Trophoblast cell (in vitro differentiated cells and primary cell): ENCODE measurements at regions not wholly inside any gene's neighbourhood (a gene's known extent, or its start where the extent isn't known, plus 50 kb on each side); places are given as distances from the start of the nearest gene placed in this dataset.

ENCODE experiments used
- DNase-seq, 2 donors: peaks; one replicate each; pipeline ENCODE4 v3.0.0-alpha.2; 2016
- H2AFZ ChIP-seq: 2 replicates; pipeline ENCODE4 v1.6.1; 2013; ENCODE audit warnings: low read length, moderate library complexity, mild to moderate bottlenecking; ENCODE audit not compliant: insufficient read depth, poor library complexity
- H2AK5ac ChIP-seq: 2 replicates; pipeline ENCODE4 v1.6.1; 2013; ENCODE audit warnings: mild to moderate bottlenecking, low read length
- H2BK120ac ChIP-seq: 2 replicates; pipeline ENCODE4 v1.6.1; 2013; ENCODE audit warnings: low read length, mild to moderate bottlenecking, moderate library complexity; ENCODE audit not compliant: insufficient read depth, poor library complexity
- H2BK12ac ChIP-seq: 2 replicates; pipeline ENCODE4 v1.6.1; 2013; ENCODE audit warnings: mild to moderate bottlenecking, low read length, moderate library complexity
- H2BK5ac ChIP-seq: 2 replicates; pipeline ENCODE4 v1.6.1; 2013; ENCODE audit warnings: low read length, low read depth, moderate library complexity, mild to moderate bottlenecking; ENCODE audit not compliant: poor library complexity
- H3K14ac ChIP-seq: 2 replicates; pipeline ENCODE4 v1.6.1; 2013; ENCODE audit warnings: mild to moderate bottlenecking, low read length
- H3K18ac ChIP-seq: 2 replicates; pipeline ENCODE4 v1.6.1; 2013; ENCODE audit warnings: mild to moderate bottlenecking, low read length
- H3K23ac ChIP-seq: 2 replicates; pipeline ENCODE4 v1.6.1; 2013; ENCODE audit warnings: low read length
- H3K27ac ChIP-seq: 2 replicates; pipeline ENCODE4 v1.5.1; 2013; ENCODE audit warnings: low read depth, mild to moderate bottlenecking, inconsistent platforms, low read length, moderate library complexity
- H3K27me3 ChIP-seq: 2 replicates; pipeline ENCODE4 v1.6.1; 2013; ENCODE audit warnings: inconsistent platforms, mild to moderate bottlenecking, low read length, moderate library complexity; ENCODE audit not compliant: insufficient read depth
- H3K36me3 ChIP-seq, 2 experiments: 1 replicate in 1 of 2; 2 replicates in 1 of 2; pipeline ENCODE4 v1.6.1; 2013; ENCODE audit warnings: low read length in 2 of 2, mild to moderate bottlenecking in 2 of 2, moderate library complexity in 1 of 2; ENCODE audit not compliant: insufficient read depth in 2 of 2, control insufficient read depth in 1 of 2
- H3K4ac ChIP-seq: 2 replicates; pipeline ENCODE4 v1.6.1; 2013; ENCODE audit warnings: low read depth, mild to moderate bottlenecking, low read length, moderate library complexity
- H3K4me1 ChIP-seq, 2 experiments: 1 replicate in 1 of 2; 2 replicates in 1 of 2; pipeline ENCODE4 v1.6.1; 2013; ENCODE audit warnings: low read length in 2 of 2, mild to moderate bottlenecking in 2 of 2, moderate library complexity in 1 of 2; ENCODE audit not compliant: insufficient read depth in 2 of 2, control insufficient read depth in 1 of 2
- H3K4me2 ChIP-seq: 2 replicates; pipeline ENCODE4 v1.6.1; 2013; ENCODE audit warnings: inconsistent platforms, mild to moderate bottlenecking, low read length, moderate library complexity
- H3K4me3 ChIP-seq: 2 replicates; pipeline ENCODE4 v1.5.1; 2013; ENCODE audit warnings: mild to moderate bottlenecking, low read depth, low read length, inconsistent platforms
- H3K79me1 ChIP-seq: one replicate; pipeline ENCODE4 v1.6.1; 2013; ENCODE audit warnings: low read length
- H3K79me2 ChIP-seq: 2 replicates; pipeline ENCODE4 v1.6.1; 2013; ENCODE audit warnings: low read length, mild to moderate bottlenecking; ENCODE audit not compliant: control insufficient read depth, insufficient read depth, poor library complexity
- H3K9ac ChIP-seq: 2 replicates; pipeline ENCODE4 v1.6.1; 2013; ENCODE audit warnings: mild to moderate bottlenecking, low read length
- H3K9me3 ChIP-seq: 2 replicates; pipeline ENCODE4 v1.6.1; 2013; ENCODE audit warnings: low read depth, mild to moderate bottlenecking, control low read depth, inconsistent platforms, low read length; ENCODE audit not compliant: insufficient read depth
- H4K12ac ChIP-seq: 2 replicates; pipeline ENCODE4 v1.6.1; 2013; ENCODE audit warnings: low read depth, mild to moderate bottlenecking, low read length, moderate library complexity
- H4K8ac ChIP-seq: 2 replicates; pipeline ENCODE4 v1.6.1; 2013; ENCODE audit warnings: low read depth, mild to moderate bottlenecking, low read length, moderate library complexity
- H4K91ac ChIP-seq: one replicate; pipeline ENCODE4 v1.6.1; 2013; ENCODE audit warnings: low read depth, mild to moderate bottlenecking, low read length, moderate library complexity
- WGBS: extraction: QIAGEN DNeasy Blood & Tissue Kit; methylation state at CpG from one replicate; pipeline ENCODE4 v1.1.7; 2013; ENCODE audit warnings: missing lambda C conversion rate; ENCODE audit not compliant: insufficient read length, insufficient coverage; ENCODE audit errors: extremely low coverage; 5-methylcytosine and 5-hydroxymethylcytosine counted together

DNA sequence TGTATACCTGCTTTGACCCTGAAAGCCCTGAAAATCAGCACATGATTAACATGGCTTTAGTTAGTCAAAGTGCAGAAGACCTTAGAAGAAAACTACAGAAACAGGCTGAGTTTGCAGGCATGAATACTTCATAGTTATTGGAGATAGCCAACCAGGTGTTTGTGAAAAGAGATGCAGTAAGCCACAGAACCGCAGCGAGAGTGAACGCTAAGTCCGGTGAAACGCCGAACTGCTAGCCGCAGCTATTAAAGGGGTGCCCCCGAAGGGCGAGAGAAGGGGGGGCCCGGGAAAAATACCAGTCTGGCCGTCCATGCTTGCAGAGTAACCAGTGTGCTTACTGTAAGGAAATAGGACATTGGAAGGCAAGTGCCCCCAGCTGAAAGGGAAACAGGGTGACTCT lies 784.0 kb upstream of the TMEM132C start:
- H4K91ac ChIP-seq, result no peak overlapping the region
- no peak overlapping the region for H3K4me3 ChIP-seq
- no peaks in the 10 kb centered on the region for H3K27me3 ChIP-seq
- no peak overlapping the region for H2AK5ac ChIP-seq
- H3K79me1 ChIP-seq, result no peaks in the 10 kb centered on the region
- no peak overlapping the region for H3K4ac ChIP-seq
- H4K12ac ChIP-seq, result no peak overlapping the region
- WGBS, result no CpG with 5 or more reads among the region's 11 CpGs
- no peak for DNase-seq
- H2BK5ac ChIP-seq, result no peak overlapping the region
- no peak overlapping the region for H3K27ac ChIP-seq
- H3K36me3 ChIP-seq, result no peaks in the 10 kb centered on the region
- no peak overlapping the region for H3K14ac ChIP-seq
- no peak overlapping the region for H4K8ac ChIP-seq
- no peak overlapping the region for H3K23ac ChIP-seq
- no peaks in the 10 kb centered on the region for H3K79me2 ChIP-seq
- H2BK12ac ChIP-seq, result no peak overlapping the region
- H2AFZ ChIP-seq, result no peak overlapping the region
- peaks cover 10% of the 10 kb centered on the region for H3K9me3 ChIP-seq
- no peak overlapping the region for H3K18ac ChIP-seq
- no peak overlapping the region for H2BK120ac ChIP-seq
- H3K4me2 ChIP-seq, result no peak overlapping the region
- H3K4me1 ChIP-seq, result no peaks in the 10 kb centered on the region
- no peak overlapping the region for H3K9ac ChIP-seq

GRCh38 chr12:127485528-127485927 lies 781.4 kb upstream of the TMEM132C start:
- H2BK12ac ChIP-seq, result no peak overlapping the region
- peaks cover 10% of the 10 kb centered on the region for H3K9me3 ChIP-seq
- no peaks in the 10 kb centered on the region for H3K36me3 ChIP-seq
- no peak overlapping the region for H3K27ac ChIP-seq
- H3K79me1 ChIP-seq, result no peaks in the 10 kb centered on the region
- H2BK5ac ChIP-seq, result no peak overlapping the region
- no peak for DNase-seq
- no peak overlapping the region for H3K23ac ChIP-seq
- H2BK120ac ChIP-seq, result no peak overlapping the region
- H2AFZ ChIP-seq, result no peak overlapping the region
- no peak overlapping the region for H3K4ac ChIP-seq
- H3K27me3 ChIP-seq, result no peaks in the 10 kb centered on the region
- no peak overlapping the region for H4K8ac ChIP-seq
- no peaks in the 10 kb centered on the region for H3K79me2 ChIP-seq
- WGBS, result no CpG with 5 or more reads among the region's 4 CpGs
- no peak overlapping the region for H3K9ac ChIP-seq
- H3K4me2 ChIP-seq, result no peak overlapping the region
- no peak overlapping the region for H3K14ac ChIP-seq
- no peak overlapping the region for H4K12ac ChIP-seq
- H3K18ac ChIP-seq, result no peak overlapping the region
- no peak overlapping the region for H4K91ac ChIP-seq
- H3K4me3 ChIP-seq, result no peak overlapping the region
- no peak overlapping the region for H2AK5ac ChIP-seq
- peaks cover 0 to 2% of the 10 kb centered on the region in 2 experiments for H3K4me1 ChIP-seq

- no peaks in the 10 kb centered on the region for H3K79me2 ChIP-seq
- no peak overlapping the region for H3K4ac ChIP-seq
- no peak overlapping the region for H4K8ac ChIP-seq
- no peak overlapping the region for H3K14ac ChIP-seq
- H2BK120ac ChIP-seq, result no peak overlapping the region
- no peak overlapping the region for H3K27ac ChIP-seq
- H3K9ac ChIP-seq, result no peak overlapping the region
- no peaks in the 10 kb centered on the region for H3K79me1 ChIP-seq
- H3K4me3 ChIP-seq, result no peak overlapping the region
- H4K12ac ChIP-seq, result no peak overlapping the region
- H2BK12ac ChIP-seq, result no peak overlapping the region
- peaks cover 2% of the 10 kb centered on the region for H3K9me3 ChIP-seq
- WGBS, result no CpG with 5 or more reads among the region's 1 CpG
- no peak overlapping the region for H4K91ac ChIP-seq
- no peak overlapping the region for H3K18ac ChIP-seq
- H3K4me1 ChIP-seq, result peaks cover 0 to 2% of the 10 kb centered on the region in 2 experiments
- no peak overlapping the region for H2AK5ac ChIP-seq
- H3K27me3 ChIP-seq, result no peaks in the 10 kb centered on the region
- H2AFZ ChIP-seq, result no peak overlapping the region
- H3K4me2 ChIP-seq, result no peak overlapping the region
- DNase-seq, result no peak
- H3K36me3 ChIP-seq, result no peaks in the 10 kb centered on the region
- H2BK5ac ChIP-seq, result no peak overlapping the region
- H3K23ac ChIP-seq, result no peak overlapping the region
These were observed 779.9 kb upstream of the TMEM132C start for GRCh38 chr12:127487031-127487430.

GRCh38 chr12:127489061-127489460 lies 777.9 kb upstream of the TMEM132C start:
- Histone ChIP-seq H3K4me2 (no peak overlapping the region), H3K36me3 (no peaks in the 10 kb centered on the region), H3K27ac (no peak overlapping the region), H3K18ac (no peak overlapping the region), H3K14ac (no peak overlapping the region), H3K4me3 (no peak overlapping the region), H3K9me3 (no peaks in the 10 kb centered on the region), H2BK5ac (no peak overlapping the region), H2AK5ac (no peak overlapping the region), H4K12ac (no peak overlapping the region), H2BK120ac (no peak overlapping the region), H3K27me3 (no peaks in the 10 kb centered on the region), H3K4me1 (peaks cover 0 to 2% of the 10 kb centered on the region in 2 experiments), H2AFZ (no peak overlapping the region), H3K23ac (no peak overlapping the region), H3K79me1 (no peaks in the 10 kb centered on the region), H4K91ac (no peak overlapping the region), H3K9ac (no peak overlapping the region), H2BK12ac (no peak overlapping the region), H3K79me2 (no peaks in the 10 kb centered on the region), H4K8ac (no peak overlapping the region), H3K4ac (no peak overlapping the region)
- DNase-seq, result no peak
- no CpG with 5 or more reads among the region's 6 CpGs for WGBS
